HPDE6-E6E7 (cell line): ENCODE measurements at regions not wholly inside any gene's neighbourhood (a gene's known extent, or its start where the extent isn't known, plus 50 kb on each side); places are given as distances from the start of the nearest gene placed in this dataset.
"Not testable (repeated sequence)": the region's sequence is repeated elsewhere in the genome, so short reads cannot be mapped to it uniquely, and the experiment has no call there.

Experiments
- DNase-seq: peaks from one replicate; pipeline ENCODE4 v3.0.0; 2011; ENCODE audit warnings: missing footprints; ENCODE audit errors: extremely low spot score

- DNase-seq: no peak
These were observed 305.1 kb downstream of the NPHP4 start for GRCh38 chr1:5686925-5687706.

- no peak for DNase-seq
These were observed 306.0 kb downstream of the NPHP4 start for GRCh38 chr1:5686195-5686594.

- DNase-seq: no peak
These were observed 306.7 kb downstream of the NPHP4 start for GRCh38 chr1:5685446-5686040.

- DNase-seq: no peak
These were observed 307.4 kb downstream of the NPHP4 start for GRCh38 chr1:5684791-5685190.

GRCh38 chr1:5683446-5683845 is 308.8 kb downstream of the NPHP4 start:
- DNase-seq: no peak

GRCh38 chr1:5682626-5683225 is 309.5 kb downstream of the NPHP4 start:
- DNase-seq: no peak

GRCh38 chr1:5681654-5682053 is 310.6 kb downstream of the NPHP4 start:
- no peak for DNase-seq

- DNase-seq: no peak
These were observed 311.6 kb downstream of the NPHP4 start for GRCh38 chr1:5680600-5680999.

- DNase-seq: no peak
These were observed 313.5 kb downstream of the NPHP4 start for GRCh38 chr1:5678759-5679158.

- DNase-seq: not testable (repeated sequence)
These were observed 319.9 kb downstream of the NPHP4 start for GRCh38 chr1:5672355-5672754.

- DNase-seq: no peak
These were observed 321.5 kb downstream of the NPHP4 start for GRCh38 chr1:5670590-5671350.

GRCh38 chr1:5667513-5668325 is 324.5 kb downstream of the NPHP4 start:
- no peak for DNase-seq

GRCh38 chr1:5664906-5665875 is 327.0 kb downstream of the NPHP4 start:
- no peak for DNase-seq

GRCh38 chr1:5664081-5664768 is 328.0 kb downstream of the NPHP4 start:
- DNase-seq: no peak

- no peak for DNase-seq
These were observed 329.5 kb downstream of the NPHP4 start for GRCh38 chr1:5662744-5663126.

- DNase-seq: no peak
These were observed 330.0 kb downstream of the NPHP4 start for GRCh38 chr1:5662086-5662743.

GRCh38 chr1:5661196-5662085 is 330.8 kb downstream of the NPHP4 start:
- no peak for DNase-seq
